ENCODE measurements at regions not wholly inside any gene's neighbourhood (a gene's known extent, or its start where the extent isn't known, plus 50 kb on each side); places are given as distances from the start of the nearest gene placed in this dataset.

GRCh38 chr17:31691251-31691905 is 167.7 kb downstream of the COPRS start:
- peaks cover 10 to 19% of the 10 kb centered on the region in 2 donors for H3K4me1 ChIP-seq
- TF ChIP-seq CTCF (IDR thresholded peaks at IDR 0.05 in 4 of 5, conservative IDR thresholded peaks at IDR 0.05 in 1 of 5), result no peak
- TF ChIP-seq POLR2A (IDR thresholded peaks at IDR 0.05), result no peak

GRCh38 chr17:31690151-31690551 is 168.9 kb downstream of the COPRS start:
- intact Hi-C loops (cut with DNase I; ENCODE audit: low total_unique reads) (loop anchor here (10.0 kb wide), 1 partner anchor 135 kb away; no protein-coding TSS in a partner anchor), in situ Hi-C loops (cut with MboI; ENCODE audit: low sequenced_read_pairs in 4 of 4) (no loop called here)
- Histone ChIP-seq H3K27ac (no peak overlapping the region), H3K27me3 (peaks cover 0 to 4% (median 0%) of the 10 kb centered on the region in 3 donors), H3K4me1 (peaks cover 0 to 8% of the 10 kb centered on the region in 2 donors), H3K36me3 (no peaks in the 10 kb centered on the region), H3K9me3 (no peaks in the 10 kb centered on the region), H3K4me3 (no peak overlapping the region)
- no peak for DNase-seq
- no peak for ATAC-seq
- TF ChIP-seq CTCF (IDR thresholded peaks at IDR 0.05 in 4 of 5, conservative IDR thresholded peaks at IDR 0.05 in 1 of 5) (no peak), POLR2A (IDR thresholded peaks at IDR 0.05) (no peak)

More at GRCh38 chr17:31691251-31691905, 167.7 kb downstream of the COPRS start:
- no peak overlapping the region for H3K27ac ChIP-seq
- no peak overlapping the region for H3K4me3 ChIP-seq
- no peaks in the 10 kb centered on the region for H3K36me3 ChIP-seq
- H3K27me3 ChIP-seq, result peaks cover 0 to 4% (median 0%) of the 10 kb centered on the region in 3 donors
- intact Hi-C loops (cut with DNase I; ENCODE audit: low total_unique reads), result loop anchor here (10.0 kb wide), 1 partner anchor 137 kb away; no protein-coding TSS in a partner anchor
- DNase-seq (no peak), ATAC-seq (no peak)
- no peaks in the 10 kb centered on the region for H3K9me3 ChIP-seq
- in situ Hi-C loops (cut with MboI; ENCODE audit: low sequenced_read_pairs in 4 of 4), result no loop called here

GRCh38 chr17:31688701-31689100 is 170.3 kb downstream of the COPRS start:
- DNase-seq, result no peak

GRCh38 chr17:31687505-31688126 is 171.4 kb downstream of the COPRS start:
- no peak for TF ChIP-seq CTCF (IDR thresholded peaks at IDR 0.05 in 4 of 5, conservative IDR thresholded peaks at IDR 0.05 in 1 of 5)
- no peak for TF ChIP-seq POLR2A (IDR thresholded peaks at IDR 0.05)
- no peaks in the 10 kb centered on the region for H3K4me1 ChIP-seq
- intact Hi-C loops (cut with DNase I; ENCODE audit: low total_unique reads), result no loop called here
- no peak overlapping the region for H3K27ac ChIP-seq
- no peaks in the 10 kb centered on the region for H3K9me3 ChIP-seq
- no peaks in the 10 kb centered on the region for H3K27me3 ChIP-seq
- DNase-seq, result no peak
- no peaks in the 10 kb centered on the region for H3K36me3 ChIP-seq
- in situ Hi-C loops (cut with MboI; ENCODE audit: low sequenced_read_pairs in 4 of 4), result no loop called here
- no peak for ATAC-seq
- no peak overlapping the region for H3K4me3 ChIP-seq

More at GRCh38 chr17:31688701-31689100, 170.3 kb downstream of the COPRS start:
- no peaks in the 10 kb centered on the region for H3K36me3 ChIP-seq
- intact Hi-C loops (cut with DNase I; ENCODE audit: low total_unique reads), result no loop called here
- no peak for ATAC-seq
- peaks cover 0 to 3% of the 10 kb centered on the region in 2 donors for H3K4me1 ChIP-seq
- peaks cover 0 to 2% (median 0%) of the 10 kb centered on the region in 3 donors for H3K27me3 ChIP-seq
- H3K9me3 ChIP-seq, result no peaks in the 10 kb centered on the region
- in situ Hi-C loops (cut with MboI; ENCODE audit: low sequenced_read_pairs in 4 of 4), result no loop called here
- no peak overlapping the region for H3K4me3 ChIP-seq
- TF ChIP-seq CTCF (IDR thresholded peaks at IDR 0.05 in 4 of 5, conservative IDR thresholded peaks at IDR 0.05 in 1 of 5) (no peak), POLR2A (IDR thresholded peaks at IDR 0.05) (no peak)
- no peak overlapping the region for H3K27ac ChIP-seq

Data from gastrocnemius medialis (tissue), 4 donors.